CD4-positive, alpha-beta T cell (primary cell): ENCODE measurements at regions not wholly inside any gene's neighbourhood (a gene's known extent, or its start where the extent isn't known, plus 50 kb on each side); places are given as distances from the start of the nearest gene placed in this dataset.

Source experiments
- ATAC-seq: fragments of 200-7000 bp; cut with Tn5 transposase; one replicate; pipeline ENCODE4 v1.10.0; 2022; ENCODE audit warnings: mild to moderate bottlenecking; ENCODE audit not compliant: poor library complexity
- CTCF ChIA-PET: fragments of 350-600 bp; sonication (Branson Sonifier 250); formaldehyde crosslinking; loops from one replicate; lab custom pipeline; 2021; ENCODE audit warnings: antibody characterized with exemption, inconsistent platforms; lab: Charles Lee
- POLR2A ChIA-PET: fragments of 350-600 bp; sonication (Branson Sonifier 250); formaldehyde crosslinking; loops from one replicate; lab custom pipeline; 2021; ENCODE audit warnings: antibody characterized with exemption, inconsistent platforms; lab: Charles Lee
- DNase-seq, 14 experiments: peaks; one replicate each; pipeline ENCODE4 v3.0.0-alpha.2; 2013 to 2020; ENCODE audit warnings: mixed read lengths in 2 of 14
- H3K27ac ChIP-seq, 2 donors: one replicate each; pipeline versions ENCODE4 v1.5.1 to v1.7.0; 2013; ENCODE audit warnings: low read length in 2 of 2, low read depth in 1 of 2, mild to moderate bottlenecking in 1 of 2
- H3K27me3 ChIP-seq, 2 experiments: 1 replicate in 1 of 2; 2 replicates in 1 of 2; pipeline versions ENCODE4 v1.6.1 to v1.7.0; 2013; ENCODE audit warnings: low read length in 2 of 2, control low read depth in 1 of 2, mild to moderate bottlenecking in 1 of 2, moderate library complexity in 1 of 2; ENCODE audit not compliant: insufficient read depth in 2 of 2, control insufficient read depth in 1 of 2
- H3K36me3 ChIP-seq: one replicate; pipeline ENCODE4 v1.6.1; 2013; ENCODE audit warnings: low read length, control low read depth; ENCODE audit not compliant: insufficient read depth
- H3K4me1 ChIP-seq: one replicate; pipeline ENCODE4 v1.6.1; 2013; ENCODE audit warnings: low read length, control low read depth; ENCODE audit not compliant: insufficient read depth
- H3K4me3 ChIP-seq: one replicate; pipeline ENCODE4 v1.5.1; 2013; ENCODE audit warnings: mild to moderate bottlenecking, low read length, moderate library complexity
- H3K9me3 ChIP-seq, 2 experiments: 1 replicate in 1 of 2; 2 replicates in 1 of 2; pipeline versions ENCODE4 v1.6.1 to v1.7.0; 2013; ENCODE audit warnings: low read length in 2 of 2, mild to moderate bottlenecking in 2 of 2, control low read depth in 1 of 2, moderate library complexity in 1 of 2; ENCODE audit not compliant: control insufficient read depth in 1 of 2, insufficient read depth in 1 of 2
- H3K27ac Mint-ChIP-seq: one replicate; pipeline ENCODE4 v1.8.0; 2020; ENCODE audit warnings: mixed read lengths
- H3K27me3 Mint-ChIP-seq: one replicate; pipeline ENCODE4 v1.8.0; 2021; ENCODE audit warnings: mixed read lengths
- H3K36me3 Mint-ChIP-seq: one replicate; pipeline ENCODE4 v1.8.0; 2021; ENCODE audit warnings: low read depth, mixed read lengths
- H3K4me1 Mint-ChIP-seq: one replicate; pipeline ENCODE4 v1.8.0; 2021; ENCODE audit warnings: low read depth, mixed read lengths
- H3K4me3 Mint-ChIP-seq: one replicate; pipeline ENCODE4 v1.8.0; 2020; ENCODE audit warnings: mild to moderate bottlenecking, mixed read lengths
- H3K9me3 Mint-ChIP-seq: one replicate; pipeline ENCODE4 v1.8.0; 2020; ENCODE audit warnings: mixed read lengths
- intact Hi-C, 2 experiments: fragments of 100-400 bp; cut with DNase I in 1 of 2; cut with micrococcal nuclease in 1 of 2; formaldehyde crosslinking; loops; one replicate each; pipeline versions ENCODE4 v1.15.1 to v1.9.0; 2023 to 2025; cut with DNase I, micrococcal nuclease
- TF ChIP-seq, protein P1 (sequence below): fragments of 200-600 bp; IDR thresholded peaks from one replicate; pipeline ENCODE4 v1.8.0; 2022; ENCODE audit warnings: antibody characterized with exemption, mild to moderate bottlenecking

DNA sequence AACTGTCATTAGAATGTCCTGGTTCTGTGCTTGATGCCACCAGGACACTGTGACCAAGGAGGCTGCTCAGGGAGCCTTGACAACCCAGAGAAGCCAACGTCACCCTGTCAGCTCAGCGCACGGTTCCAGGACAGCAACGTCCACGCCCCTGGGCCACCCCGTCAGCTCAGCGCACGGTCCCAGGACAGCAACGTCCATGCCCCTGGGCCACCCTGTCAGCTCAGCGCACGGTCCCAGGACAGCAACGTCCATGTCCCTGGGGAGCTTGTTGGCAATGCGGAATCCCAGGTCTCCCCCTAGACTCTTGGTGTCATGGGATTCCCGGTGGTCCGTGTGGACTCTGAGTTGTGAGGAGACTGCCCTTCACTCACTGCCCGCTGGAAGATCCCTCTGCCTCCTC is 51.0 kb upstream of the GALR1 start:
- Mint-ChIP-seq H3K4me3 (no peak overlapping the region), H3K9me3 (peaks cover 4% of the 10 kb centered on the region), H3K4me1 (no peaks in the 10 kb centered on the region), H3K27me3 (no peaks in the 10 kb centered on the region), H3K36me3 (no peaks in the 10 kb centered on the region), H3K27ac (no peak overlapping the region)
- no peaks in the 10 kb centered on the region for H3K36me3 ChIP-seq
- ChIA-PET POLR2A (no interaction called here), CTCF (no interaction called here)
- no peaks in the 10 kb centered on the region for H3K27me3 ChIP-seq
- no peaks in the 10 kb centered on the region for H3K4me1 ChIP-seq
- no peaks in the 10 kb centered on the region for H3K9me3 ChIP-seq
- H3K27ac ChIP-seq: no peak overlapping the region
- no peak overlapping the region for H3K4me3 ChIP-seq
- TF ChIP-seq, protein P1, sequence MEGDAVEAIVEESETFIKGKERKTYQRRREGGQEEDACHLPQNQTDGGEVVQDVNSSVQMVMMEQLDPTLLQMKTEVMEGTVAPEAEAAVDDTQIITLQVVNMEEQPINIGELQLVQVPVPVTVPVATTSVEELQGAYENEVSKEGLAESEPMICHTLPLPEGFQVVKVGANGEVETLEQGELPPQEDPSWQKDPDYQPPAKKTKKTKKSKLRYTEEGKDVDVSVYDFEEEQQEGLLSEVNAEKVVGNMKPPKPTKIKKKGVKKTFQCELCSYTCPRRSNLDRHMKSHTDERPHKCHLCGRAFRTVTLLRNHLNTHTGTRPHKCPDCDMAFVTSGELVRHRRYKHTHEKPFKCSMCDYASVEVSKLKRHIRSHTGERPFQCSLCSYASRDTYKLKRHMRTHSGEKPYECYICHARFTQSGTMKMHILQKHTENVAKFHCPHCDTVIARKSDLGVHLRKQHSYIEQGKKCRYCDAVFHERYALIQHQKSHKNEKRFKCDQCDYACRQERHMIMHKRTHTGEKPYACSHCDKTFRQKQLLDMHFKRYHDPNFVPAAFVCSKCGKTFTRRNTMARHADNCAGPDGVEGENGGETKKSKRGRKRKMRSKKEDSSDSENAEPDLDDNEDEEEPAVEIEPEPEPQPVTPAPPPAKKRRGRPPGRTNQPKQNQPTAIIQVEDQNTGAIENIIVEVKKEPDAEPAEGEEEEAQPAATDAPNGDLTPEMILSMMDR: no peak
- DNase-seq (no peak), ATAC-seq (no peak)
- intact Hi-C loops: no loop called here

DNA sequence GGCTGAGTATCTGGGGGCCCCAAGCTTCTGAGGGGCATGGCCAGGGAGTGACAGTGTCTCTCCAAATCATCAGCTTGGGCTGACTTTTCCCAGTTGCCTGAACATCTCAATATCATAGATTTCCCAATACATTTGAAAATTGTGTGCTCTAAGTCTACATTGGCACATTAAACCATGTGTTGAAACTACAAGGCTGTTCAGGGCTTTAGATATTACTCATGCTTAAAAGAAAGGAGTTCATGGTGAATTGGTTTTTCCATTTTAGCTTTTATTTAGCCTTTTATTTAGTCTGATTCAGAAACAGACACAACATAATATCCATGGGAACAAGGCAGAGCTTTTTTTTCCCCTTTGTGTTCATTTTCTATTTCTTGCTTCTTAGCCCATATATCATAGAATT is 49.9 kb upstream of the GALR1 start:
- no peaks in the 10 kb centered on the region for H3K27me3 Mint-ChIP-seq
- no peak for ATAC-seq
- H3K9me3 Mint-ChIP-seq: peaks cover under 1% of the 10 kb centered on the region
- TF ChIP-seq, protein P1: no peak
- Histone ChIP-seq H3K27me3 (no peaks in the 10 kb centered on the region), H3K4me3 (no peak overlapping the region), H3K27ac (no peak overlapping the region), H3K36me3 (no peaks in the 10 kb centered on the region), H3K9me3 (no peaks in the 10 kb centered on the region), H3K4me1 (no peaks in the 10 kb centered on the region)
- DNase-seq: no peak
- ChIA-PET CTCF (interaction anchor here (0.6 kb wide), 1 partner anchor 392 kb away, joined by 4 read pairs; no protein-coding TSS in a partner anchor), POLR2A (no interaction called here)
- no peak overlapping the region for H3K4me3 Mint-ChIP-seq
- no peaks in the 10 kb centered on the region for H3K4me1 Mint-ChIP-seq
- intact Hi-C loops: loop anchor here in 1 of 2 experiments (5.0 to 10.0 kb wide), 2 partner anchors 57 to 395 kb away; no protein-coding TSS in a partner anchor
- H3K36me3 Mint-ChIP-seq: no peaks in the 10 kb centered on the region
- no peak overlapping the region for H3K27ac Mint-ChIP-seq
